ENCODE measurements at regions not wholly inside any gene's neighbourhood (a gene's known extent, or its start where the extent isn't known, plus 50 kb on each side); places are given as distances from the start of the nearest gene placed in this dataset.

DNA sequence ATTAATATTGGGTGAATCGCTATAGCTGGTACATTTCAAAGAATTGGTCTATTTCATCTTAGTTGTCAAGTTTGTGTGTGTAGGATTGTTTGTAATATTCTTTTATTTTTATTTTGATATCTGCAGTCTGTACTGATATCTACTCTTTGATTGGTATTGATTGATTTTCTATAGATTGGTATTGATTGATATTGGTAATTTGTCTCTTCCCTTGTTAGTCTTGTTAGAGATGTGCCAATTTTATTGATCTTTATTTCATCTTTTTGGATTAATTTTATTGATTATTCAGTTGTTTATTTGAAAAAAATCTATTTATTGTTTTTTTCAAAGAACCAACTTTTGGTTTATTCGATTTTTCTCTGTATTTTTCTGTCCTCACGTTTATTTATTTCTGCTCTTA lies 61.4 kb downstream of the TM2D3 start:
- no peak overlapping the region for H3K4me3 ChIP-seq (ENCODE audit: low read depth, low read length)
- TF ChIP-seq, protein P1, sequence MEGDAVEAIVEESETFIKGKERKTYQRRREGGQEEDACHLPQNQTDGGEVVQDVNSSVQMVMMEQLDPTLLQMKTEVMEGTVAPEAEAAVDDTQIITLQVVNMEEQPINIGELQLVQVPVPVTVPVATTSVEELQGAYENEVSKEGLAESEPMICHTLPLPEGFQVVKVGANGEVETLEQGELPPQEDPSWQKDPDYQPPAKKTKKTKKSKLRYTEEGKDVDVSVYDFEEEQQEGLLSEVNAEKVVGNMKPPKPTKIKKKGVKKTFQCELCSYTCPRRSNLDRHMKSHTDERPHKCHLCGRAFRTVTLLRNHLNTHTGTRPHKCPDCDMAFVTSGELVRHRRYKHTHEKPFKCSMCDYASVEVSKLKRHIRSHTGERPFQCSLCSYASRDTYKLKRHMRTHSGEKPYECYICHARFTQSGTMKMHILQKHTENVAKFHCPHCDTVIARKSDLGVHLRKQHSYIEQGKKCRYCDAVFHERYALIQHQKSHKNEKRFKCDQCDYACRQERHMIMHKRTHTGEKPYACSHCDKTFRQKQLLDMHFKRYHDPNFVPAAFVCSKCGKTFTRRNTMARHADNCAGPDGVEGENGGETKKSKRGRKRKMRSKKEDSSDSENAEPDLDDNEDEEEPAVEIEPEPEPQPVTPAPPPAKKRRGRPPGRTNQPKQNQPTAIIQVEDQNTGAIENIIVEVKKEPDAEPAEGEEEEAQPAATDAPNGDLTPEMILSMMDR (IDR thresholded peaks at IDR 0.05; ENCODE audit: low read depth, low read length): no peak

DNA sequence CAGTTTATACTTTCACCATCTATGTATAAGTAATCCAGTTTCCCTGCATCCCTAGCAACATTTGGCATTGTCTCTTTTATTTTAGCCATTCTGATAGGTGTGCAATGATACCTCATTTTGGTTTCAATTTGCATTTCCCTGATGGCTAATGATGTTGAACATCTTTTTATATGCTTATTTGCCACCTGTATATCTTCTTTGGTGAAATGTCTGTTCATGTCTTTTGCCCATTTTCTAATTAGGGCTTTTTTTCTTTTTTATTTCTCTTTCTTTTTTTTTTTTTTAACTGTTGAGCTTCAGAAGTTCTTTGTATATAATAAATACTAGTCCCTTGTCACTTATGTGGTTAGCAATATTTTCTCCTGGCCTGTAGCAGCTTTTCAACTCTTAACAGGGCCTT lies 68.9 kb downstream of the TM2D3 start:
- TF ChIP-seq, protein P1 (IDR thresholded peaks at IDR 0.05; ENCODE audit: low read depth, low read length): no peak
- H3K4me3 ChIP-seq (ENCODE audit: low read depth, low read length): no peak overlapping the region

DNA sequence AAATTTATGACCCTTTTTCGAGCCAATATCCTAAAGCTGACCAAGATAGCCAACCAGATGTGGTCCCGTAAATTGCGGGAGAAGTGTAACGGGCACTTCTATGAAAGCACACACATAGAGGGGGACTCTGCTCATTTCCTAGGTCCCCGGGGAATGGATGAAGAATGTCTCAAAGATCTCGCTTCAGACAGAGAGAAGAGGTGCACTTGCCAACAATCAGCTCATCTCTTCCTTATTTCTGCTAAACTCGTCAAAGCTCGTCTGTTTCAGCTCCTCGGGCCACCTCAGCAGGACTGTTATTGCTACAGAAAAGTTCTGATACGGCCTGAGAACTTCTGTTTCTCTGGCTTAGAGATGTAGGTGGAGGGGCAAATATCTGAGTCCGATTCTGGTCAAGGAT lies 71.8 kb downstream of the TM2D3 start:
- H3K4me3 ChIP-seq (ENCODE audit: low read depth, low read length): no peak overlapping the region
- TF ChIP-seq, protein P1 (IDR thresholded peaks at IDR 0.05; ENCODE audit: low read depth, low read length): no peak

DNA sequence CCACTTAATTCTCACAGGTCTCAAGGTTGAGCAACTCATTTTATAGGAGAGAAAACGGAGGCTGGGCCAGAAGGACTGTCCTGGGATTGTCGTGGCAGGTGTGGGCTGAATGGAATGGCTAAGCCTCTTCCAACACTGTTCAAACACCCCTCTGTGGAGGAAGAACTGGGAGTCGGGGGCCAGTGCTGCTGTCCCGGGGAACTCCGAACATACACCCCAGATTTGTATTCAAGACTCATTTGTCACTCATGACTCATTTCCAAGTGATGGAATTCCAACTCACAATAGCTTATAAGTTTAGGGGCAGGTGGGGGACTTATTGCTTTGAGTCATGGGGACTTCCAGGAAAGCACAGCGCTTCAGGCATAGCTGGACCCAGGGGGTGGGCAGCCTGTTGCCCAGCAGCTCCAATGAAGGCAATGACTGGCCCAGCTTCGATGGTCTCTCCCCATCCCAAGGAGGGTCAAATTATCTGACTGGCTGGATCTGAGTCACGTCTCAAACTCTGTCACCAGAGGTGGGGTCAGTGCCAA lies 72.5 kb downstream of the TM2D3 start:
- TF ChIP-seq, protein P1 (IDR thresholded peaks at IDR 0.05; ENCODE audit: low read depth, low read length): no peak
- H3K4me3 ChIP-seq (ENCODE audit: low read depth, low read length): no peak overlapping the region

DNA sequence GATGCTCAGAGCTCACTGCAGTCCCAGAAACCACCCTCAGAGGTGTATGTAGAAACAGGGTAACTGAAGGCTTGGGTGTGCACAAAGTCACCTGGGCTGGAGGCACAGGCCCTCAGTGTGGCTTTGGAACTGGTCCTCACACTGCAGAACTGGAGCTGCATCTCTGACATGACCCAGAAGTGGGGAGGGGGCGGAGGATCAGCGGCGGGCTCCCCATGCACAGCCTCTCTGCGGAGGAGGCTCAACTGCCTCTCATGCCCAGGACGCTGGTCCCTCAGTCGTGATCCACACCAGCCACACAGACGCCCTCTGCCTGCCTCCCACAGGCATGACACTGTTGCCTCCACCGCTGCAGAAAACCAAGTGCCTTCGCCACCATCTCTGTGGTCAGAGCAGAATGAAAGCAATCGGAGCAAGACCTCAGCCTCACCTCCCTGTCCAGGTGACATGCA lies 73.7 kb downstream of the TM2D3 start:
- TF ChIP-seq, protein P1 (IDR thresholded peaks at IDR 0.05; ENCODE audit: low read depth, low read length): peak; percentile 44

DNA sequence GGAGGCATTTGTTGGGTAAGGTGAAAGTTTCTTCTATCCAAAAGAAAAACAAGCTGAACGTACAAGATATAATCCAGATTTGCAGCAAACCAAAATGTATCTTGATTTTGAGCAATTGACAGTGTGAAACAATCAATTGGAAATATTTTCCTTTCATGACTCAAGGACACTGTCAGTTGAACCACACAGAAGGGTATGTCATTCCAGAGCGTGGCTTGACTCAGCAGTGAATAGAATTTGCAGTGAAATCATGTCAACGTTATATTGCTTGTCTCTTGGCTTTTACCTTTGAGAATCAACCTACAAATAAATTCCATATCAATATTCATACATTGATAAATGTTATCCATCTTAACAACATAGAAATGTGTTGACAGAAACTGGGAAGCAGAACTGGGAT lies 78.2 kb downstream of the TM2D3 start:
- TF ChIP-seq, protein P1 (IDR thresholded peaks at IDR 0.05; ENCODE audit: low read depth, low read length): no peak
- H3K4me3 ChIP-seq (ENCODE audit: low read depth, low read length): no peak overlapping the region

More for the DNA sequence above, 73.7 kb downstream of the TM2D3 start:
- H3K4me3 ChIP-seq (ENCODE audit: low read depth, low read length): no peak overlapping the region

DNA sequence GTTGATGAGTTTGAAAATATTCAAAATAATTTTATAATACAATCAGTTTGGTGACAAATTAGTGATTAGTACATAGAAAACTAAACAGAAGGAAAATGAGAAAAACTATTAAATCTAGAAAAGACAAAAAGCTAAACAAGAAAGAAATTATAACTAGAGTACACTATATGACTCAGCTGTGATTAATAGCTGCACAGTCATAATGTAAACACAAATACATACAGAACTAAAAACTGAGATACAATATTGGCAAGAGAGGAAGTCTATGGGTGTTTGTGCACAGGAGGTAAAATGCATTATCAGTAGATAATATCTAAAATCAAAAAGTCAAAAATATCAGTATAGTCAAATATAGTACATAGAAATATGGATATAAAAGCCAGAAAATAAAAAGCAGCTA lies 80.7 kb upstream of the PCSK6 start:
- H3K4me3 ChIP-seq (ENCODE audit: low read depth, low read length): no peak overlapping the region
- TF ChIP-seq, protein P1 (IDR thresholded peaks at IDR 0.05; ENCODE audit: low read depth, low read length): no peak
